ENCODE measurements at regions not wholly inside any gene's neighbourhood (a gene's known extent, or its start where the extent isn't known, plus 50 kb on each side); places are given as distances from the start of the nearest gene placed in this dataset.
"Not testable (repeated sequence)": the region's sequence is repeated elsewhere in the genome, so short reads cannot be mapped to it uniquely, and the experiment has no call there.

- not testable (repeated sequence) for H3K27ac ChIP-seq (ENCODE audit: low read depth); H3K36me3 ChIP-seq (ENCODE audit: insufficient read depth); H3K4me1 ChIP-seq (ENCODE audit: insufficient read depth); DNase-seq (ENCODE audit: extremely low spot score); H3K4me3 ChIP-seq (ENCODE audit: low read depth, low read length)
- WGBS: 85% methylated on average over 7 of the region's 7 CpGs
Measured at GRCh38 chr12:9413862-9414261, 193.9 kb downstream of the KLRB1 start.

GRCh38 chr12:9412459-9412858 lies 195.3 kb downstream of the KLRB1 start:
- H3K27ac ChIP-seq (ENCODE audit: low read depth); DNase-seq (ENCODE audit: extremely low spot score); H3K4me3 ChIP-seq (ENCODE audit: low read depth, low read length); H3K4me1 ChIP-seq (ENCODE audit: insufficient read depth); H3K36me3 ChIP-seq (ENCODE audit: insufficient read depth): not testable (repeated sequence)
- WGBS: 78% methylated on average over 3 of the region's 3 CpGs

GRCh38 chr12:9411616-9412268 lies 196.0 kb downstream of the KLRB1 start:
- 58% methylated on average over 7 of the region's 7 CpGs for WGBS
- DNase-seq (ENCODE audit: extremely low spot score); H3K4me3 ChIP-seq (ENCODE audit: low read depth, low read length); H3K36me3 ChIP-seq (ENCODE audit: insufficient read depth); H3K4me1 ChIP-seq (ENCODE audit: insufficient read depth); H3K27ac ChIP-seq (ENCODE audit: low read depth): not testable (repeated sequence)

GRCh38 chr12:9407425-9407748 lies 199.2 kb upstream of the PZP start:
- not testable (repeated sequence) for H3K27ac ChIP-seq (ENCODE audit: low read depth); H3K4me3 ChIP-seq (ENCODE audit: low read depth, low read length); DNase-seq (ENCODE audit: extremely low spot score); H3K36me3 ChIP-seq (ENCODE audit: insufficient read depth); H3K4me1 ChIP-seq (ENCODE audit: insufficient read depth)
- 41% methylated on average over 4 of the region's 4 CpGs for WGBS

GRCh38 chr12:9406564-9407424 lies 198.6 kb upstream of the PZP start:
- no peak for DNase-seq (ENCODE audit: extremely low spot score)
- Histone ChIP-seq H3K4me3 (ENCODE audit: low read depth, low read length) (no peak overlapping the region), H3K27ac (ENCODE audit: low read depth) (no peak overlapping the region), H3K36me3 (ENCODE audit: insufficient read depth) (no peaks in the 10 kb centered on the region), H3K4me1 (ENCODE audit: insufficient read depth) (no peaks in the 10 kb centered on the region)
- WGBS: 47% methylated on average over 46 of the region's 46 CpGs

- H3K36me3 ChIP-seq (ENCODE audit: insufficient read depth): no peaks in the 10 kb centered on the region
- no peak for DNase-seq (ENCODE audit: extremely low spot score)
- H3K4me3 ChIP-seq (ENCODE audit: low read depth, low read length): no peak overlapping the region
- 45% methylated on average over 15 of the region's 25 CpGs for WGBS
- no peaks in the 10 kb centered on the region for H3K4me1 ChIP-seq (ENCODE audit: insufficient read depth)
- H3K27ac ChIP-seq (ENCODE audit: low read depth): no peak overlapping the region
Measured at GRCh38 chr12:9405886-9406563, 197.8 kb upstream of the PZP start.

GRCh38 chr12:9404469-9405260 lies 196.5 kb upstream of the PZP start:
- H3K4me1 ChIP-seq (ENCODE audit: insufficient read depth): no peaks in the 10 kb centered on the region
- no peak for DNase-seq (ENCODE audit: extremely low spot score)
- 68% methylated on average over 38 of the region's 39 CpGs for WGBS
- no peaks in the 10 kb centered on the region for H3K36me3 ChIP-seq (ENCODE audit: insufficient read depth)
- H3K4me3 ChIP-seq (ENCODE audit: low read depth, low read length): no peak overlapping the region
- H3K27ac ChIP-seq (ENCODE audit: low read depth): no peak overlapping the region

- Histone ChIP-seq H3K36me3 (ENCODE audit: insufficient read depth) (no peaks in the 10 kb centered on the region), H3K4me3 (ENCODE audit: low read depth, low read length) (no peak overlapping the region), H3K4me1 (ENCODE audit: insufficient read depth) (no peaks in the 10 kb centered on the region), H3K27ac (ENCODE audit: low read depth) (no peak overlapping the region)
- DNase-seq (ENCODE audit: extremely low spot score): no peak
- WGBS: 79% methylated on average over 20 of the region's 20 CpGs
Measured at GRCh38 chr12:9404031-9404430, 195.8 kb upstream of the PZP start.

- not testable (repeated sequence) for H3K4me3 ChIP-seq (ENCODE audit: low read depth, low read length); H3K4me1 ChIP-seq (ENCODE audit: insufficient read depth); H3K27ac ChIP-seq (ENCODE audit: low read depth); DNase-seq (ENCODE audit: extremely low spot score); H3K36me3 ChIP-seq (ENCODE audit: insufficient read depth)
- WGBS: 40% methylated on average over 27 of the region's 29 CpGs
Measured at GRCh38 chr12:9402432-9403040, 194.3 kb upstream of the PZP start.

- not testable (repeated sequence) for DNase-seq (ENCODE audit: extremely low spot score); H3K27ac ChIP-seq (ENCODE audit: low read depth); H3K4me1 ChIP-seq (ENCODE audit: insufficient read depth); H3K4me3 ChIP-seq (ENCODE audit: low read depth, low read length); H3K36me3 ChIP-seq (ENCODE audit: insufficient read depth)
- 93% methylated on average over 14 of the region's 14 CpGs for WGBS
Measured at GRCh38 chr12:9396367-9396766, 188.2 kb upstream of the PZP start.

- not testable (repeated sequence) for H3K4me1 ChIP-seq (ENCODE audit: insufficient read depth); H3K36me3 ChIP-seq (ENCODE audit: insufficient read depth); H3K27ac ChIP-seq (ENCODE audit: low read depth); H3K4me3 ChIP-seq (ENCODE audit: low read depth, low read length); DNase-seq (ENCODE audit: extremely low spot score)
- no CpG with 5 or more reads among the region's 5 CpGs for WGBS
Measured at GRCh38 chr12:9395220-9395619, 187.0 kb upstream of the PZP start.

GRCh38 chr12:9392842-9393241 lies 184.6 kb upstream of the PZP start:
- H3K4me3 ChIP-seq (ENCODE audit: low read depth, low read length): no peak overlapping the region
- 99% methylated on average over 1 of the region's 1 CpG for WGBS
- no peak for DNase-seq (ENCODE audit: extremely low spot score)
- no peaks in the 10 kb centered on the region for H3K36me3 ChIP-seq (ENCODE audit: insufficient read depth)
- H3K4me1 ChIP-seq (ENCODE audit: insufficient read depth): no peaks in the 10 kb centered on the region
- H3K27ac ChIP-seq (ENCODE audit: low read depth): no peak overlapping the region

GRCh38 chr12:9391815-9392214 lies 183.6 kb upstream of the PZP start:
- H3K36me3 ChIP-seq (ENCODE audit: insufficient read depth): no peaks in the 10 kb centered on the region
- no peak overlapping the region for H3K4me3 ChIP-seq (ENCODE audit: low read depth, low read length)
- no peak overlapping the region for H3K27ac ChIP-seq (ENCODE audit: low read depth)
- no peak for DNase-seq (ENCODE audit: extremely low spot score)
- no peaks in the 10 kb centered on the region for H3K4me1 ChIP-seq (ENCODE audit: insufficient read depth)
- WGBS: 62% methylated on average over 2 of the region's 2 CpGs

Data from urinary bladder (tissue), 3 donors.